Erythroblast (primary cell): ENCODE measurements at regions not wholly inside any gene's neighbourhood (a gene's known extent, or its start where the extent isn't known, plus 50 kb on each side); places are given as distances from the start of the nearest gene placed in this dataset.

Source experiments
- DNase-seq, 2 experiments: peaks; one replicate each; lab custom pipeline; 2025; lab: John Stamatoyannopoulos, UW
- GATA1 ChIP-seq: IDR thresholded peaks from 2 replicates; pipeline ENCODE4 v1.6.1; 2011; ENCODE audit warnings: low read depth, mild to moderate bottlenecking, control low read depth, low read length, moderate library complexity
- POLR2A ChIP-seq: IDR thresholded peaks from 2 replicates; pipeline ENCODE4 v1.6.1; 2011; ENCODE audit warnings: mild to moderate bottlenecking, low read length

GRCh38 chr13:80284290-80284689 lies 56.6 kb downstream of the SPRY2 start:
- no peak for TF ChIP-seq GATA1
- TF ChIP-seq POLR2A = no peak
- DNase-seq = no peak

GRCh38 chr13:80278706-80279105 lies 62.2 kb downstream of the SPRY2 start:
- DNase-seq = no peak
- TF ChIP-seq GATA1 = no peak
- no peak for TF ChIP-seq POLR2A

- no peak for DNase-seq
- TF ChIP-seq POLR2A = no peak
- no peak for TF ChIP-seq GATA1
These were observed 64.3 kb downstream of the SPRY2 start for GRCh38 chr13:80276371-80277289.

GRCh38 chr13:80274643-80275042 lies 66.3 kb downstream of the SPRY2 start:
- no peak for TF ChIP-seq GATA1
- TF ChIP-seq POLR2A = no peak
- no peak for DNase-seq

- no peak for DNase-seq
- no peak for TF ChIP-seq GATA1
- TF ChIP-seq POLR2A = no peak
These were observed 67.2 kb downstream of the SPRY2 start for GRCh38 chr13:80273718-80274117.

GRCh38 chr13:80265348-80265747 lies 75.6 kb downstream of the SPRY2 start:
- TF ChIP-seq POLR2A = no peak
- no peak for TF ChIP-seq GATA1
- no peak for DNase-seq

- DNase-seq = no peak
- TF ChIP-seq POLR2A (no peak), GATA1 (no peak)
These were observed 77.0 kb downstream of the SPRY2 start for GRCh38 chr13:80263745-80264513.

- no peak for TF ChIP-seq POLR2A
- no peak for TF ChIP-seq GATA1
- no peak for DNase-seq
These were observed 78.8 kb downstream of the SPRY2 start for GRCh38 chr13:80262051-80262695.

- no peak for DNase-seq
- TF ChIP-seq POLR2A (no peak), GATA1 (no peak)
These were observed 81.8 kb downstream of the SPRY2 start for GRCh38 chr13:80259159-80259558.

GRCh38 chr13:80256352-80256932 lies 84.5 kb downstream of the SPRY2 start:
- TF ChIP-seq POLR2A = no peak
- TF ChIP-seq GATA1 = no peak
- DNase-seq = no peak

- DNase-seq = no peak
These were observed 85.0 kb downstream of the SPRY2 start for GRCh38 chr13:80255946-80256345.

GRCh38 chr13:80251403-80251802 lies 89.5 kb downstream of the SPRY2 start:
- TF ChIP-seq POLR2A (no peak), GATA1 (no peak)
- DNase-seq = peak; percentile 1 to 12

More at GRCh38 chr13:80255946-80256345, 85.0 kb downstream of the SPRY2 start:
- TF ChIP-seq POLR2A (no peak), GATA1 (no peak)

GRCh38 chr13:80250213-80250810 lies 90.6 kb downstream of the SPRY2 start:
- no peak for DNase-seq
- TF ChIP-seq GATA1 = no peak
- no peak for TF ChIP-seq POLR2A
